ENCODE measurements at regions not wholly inside any gene's neighbourhood (a gene's known extent, or its start where the extent isn't known, plus 50 kb on each side); places are given as distances from the start of the nearest gene placed in this dataset.
"Not testable (repeated sequence)": the region's sequence is repeated elsewhere in the genome, so short reads cannot be mapped to it uniquely, and the experiment has no call there.

GRCh38 chr15:26260517-26261133, 397.5 kb upstream of the ATP10A start:
- DNase-seq (ENCODE audit: low spot score): no peak

DNA sequence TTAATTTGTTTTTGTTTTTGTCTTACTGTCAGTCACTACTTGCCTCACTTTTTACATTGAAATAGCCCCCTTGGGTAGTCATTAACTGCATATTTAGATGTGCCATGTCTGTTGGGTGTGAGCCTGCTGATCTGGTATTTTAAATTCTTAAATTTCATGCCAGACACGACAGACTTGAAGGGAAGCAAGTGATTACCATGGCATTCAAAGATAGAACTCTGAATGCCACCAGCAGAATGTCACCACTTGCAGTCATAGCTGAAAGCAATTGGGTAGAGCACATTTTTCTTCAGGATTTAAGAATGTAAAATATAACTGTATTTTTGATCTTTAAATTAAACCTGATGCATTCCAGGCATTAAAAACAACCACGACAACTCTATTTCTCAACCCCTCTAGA, 396.5 kb upstream of the ATP10A start:
- no peak for DNase-seq (ENCODE audit: low spot score)

DNA sequence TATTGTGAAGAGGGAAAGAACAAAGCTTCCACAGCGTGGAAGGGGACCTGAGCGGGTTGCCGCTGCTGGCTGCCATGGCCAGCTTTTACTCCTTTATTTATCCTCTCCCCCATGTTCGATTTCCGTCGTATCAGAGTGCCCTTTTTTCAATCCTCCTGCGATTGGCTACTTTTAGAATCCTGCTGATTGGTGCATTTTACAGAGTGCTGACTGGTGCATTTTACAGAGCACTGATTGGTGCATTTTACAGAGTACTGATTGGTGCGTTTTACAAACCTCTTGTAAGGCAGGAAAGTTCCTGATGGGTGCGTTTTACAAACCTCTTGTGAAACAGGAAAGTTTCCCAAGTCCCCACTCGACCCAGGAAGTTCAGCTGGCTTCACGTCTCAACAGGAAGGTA, 381.7 kb upstream of the ATP10A start:
- DNase-seq (ENCODE audit: low spot score): not testable (repeated sequence)

GRCh38 chr15:26243382-26243781, 380.3 kb upstream of the ATP10A start:
- no peak for DNase-seq (ENCODE audit: low spot score)

DNA sequence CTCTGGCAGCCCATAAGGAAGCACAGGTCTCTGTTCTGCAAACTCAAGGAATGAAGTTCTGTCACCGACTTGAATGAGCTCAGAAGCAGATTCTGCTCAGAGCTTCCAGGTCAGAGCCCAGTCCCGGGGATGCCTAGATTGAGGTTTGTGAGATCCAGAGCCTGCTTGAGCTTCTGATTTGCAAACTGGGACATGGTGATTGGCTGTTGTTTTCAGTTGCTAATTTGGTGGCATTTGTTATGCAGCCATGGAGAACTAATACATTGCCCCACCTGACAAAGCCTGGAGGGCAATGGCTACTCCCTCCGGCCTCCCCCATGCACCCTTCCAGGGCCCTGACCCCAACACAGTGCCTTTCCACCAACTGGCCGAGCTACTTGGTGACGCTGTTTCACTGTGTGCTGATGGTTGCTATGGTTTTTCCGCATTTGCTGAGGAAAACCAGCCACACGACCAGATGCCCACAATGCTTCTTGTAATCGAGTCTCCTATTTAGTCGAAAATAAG, 379.5 kb upstream of the ATP10A start:
- no peak for DNase-seq (ENCODE audit: low spot score)

DNA sequence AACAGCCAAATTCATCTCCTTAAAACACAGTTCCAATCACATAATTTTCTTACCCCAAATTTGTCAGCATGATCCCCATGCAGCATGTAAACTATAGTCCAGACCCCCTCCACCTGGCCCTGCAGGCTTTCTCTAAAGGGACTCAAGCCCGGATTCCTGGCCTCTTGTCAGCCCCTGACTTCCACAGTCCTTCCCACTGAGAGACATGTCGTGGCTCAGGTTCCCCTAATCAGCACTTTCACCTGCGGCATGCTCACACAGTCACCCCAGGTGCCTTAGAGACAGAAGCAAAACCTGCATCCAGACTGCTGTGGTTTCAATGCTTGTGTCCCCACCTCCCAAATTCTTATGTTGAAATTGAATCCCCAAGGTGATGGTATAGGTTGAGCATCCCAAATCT, 372.7 kb upstream of the ATP10A start:
- DNase-seq (ENCODE audit: low spot score): no peak

DNA sequence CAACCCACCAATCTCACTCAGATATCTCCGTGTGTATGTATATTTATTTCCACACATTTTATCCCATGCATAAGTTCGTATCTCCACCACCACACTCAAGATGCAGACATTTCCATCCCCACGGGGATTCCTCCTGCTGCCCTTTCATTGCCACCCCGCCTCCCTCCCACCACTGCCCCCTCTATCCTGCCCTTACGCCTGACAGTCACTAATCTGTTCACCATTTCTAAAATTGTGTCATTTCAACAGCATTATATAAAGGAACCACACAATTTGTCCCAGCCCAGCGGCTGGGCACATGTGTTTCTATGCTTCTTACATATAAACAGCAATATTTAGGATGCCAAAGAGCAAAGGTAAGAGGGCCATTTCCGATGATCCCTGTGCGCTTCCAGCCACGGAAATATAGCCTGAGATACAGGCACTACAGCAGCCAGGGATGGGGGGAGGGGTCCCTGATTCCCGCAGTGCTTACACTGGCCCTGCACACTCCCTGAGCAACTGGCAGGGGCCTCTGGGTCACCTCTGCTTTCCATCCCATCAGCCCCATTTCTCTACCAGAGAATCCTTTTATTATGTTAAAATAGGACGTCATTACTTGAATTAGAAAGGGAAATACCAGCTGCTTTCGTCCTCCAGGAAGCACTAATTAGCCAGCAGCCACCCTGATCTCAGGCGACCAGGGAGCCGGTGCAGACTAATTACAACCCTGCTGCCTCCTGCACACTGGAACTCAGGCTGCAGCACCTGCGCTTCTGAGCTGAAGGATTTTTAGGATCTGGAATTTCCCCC, 372.0 kb upstream of the ATP10A start:
- no peak for DNase-seq (ENCODE audit: low spot score)

DNA sequence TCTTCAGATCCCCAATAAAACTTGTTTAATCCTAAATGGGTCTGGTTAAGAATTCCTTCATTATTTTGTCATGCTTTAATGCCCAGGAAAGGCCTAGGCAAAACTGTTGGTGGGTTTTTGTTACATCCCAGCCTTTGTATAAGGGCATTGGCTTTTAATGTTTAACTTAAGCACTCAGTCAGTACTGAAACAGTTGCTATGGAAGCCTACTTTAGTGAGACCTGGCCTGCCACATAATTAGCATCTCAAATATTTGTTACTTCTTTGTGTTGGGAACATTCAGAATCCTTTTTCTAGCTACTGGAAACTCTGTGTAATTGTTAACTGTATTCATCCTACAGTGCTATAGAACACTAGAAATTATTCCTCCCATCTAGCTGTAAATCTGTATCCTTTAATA, 369.6 kb upstream of the ATP10A start:
- no peak for DNase-seq (ENCODE audit: low spot score)

- no peak for DNase-seq (ENCODE audit: low spot score)
These were observed 368.0 kb upstream of the ATP10A start for GRCh38 chr15:26231096-26231495.

- no peak for DNase-seq (ENCODE audit: low spot score)
These were observed 361.1 kb upstream of the ATP10A start for GRCh38 chr15:26224266-26224665.

GRCh38 chr15:26223720-26224119, 360.6 kb upstream of the ATP10A start:
- DNase-seq (ENCODE audit: low spot score): no peak

DNA sequence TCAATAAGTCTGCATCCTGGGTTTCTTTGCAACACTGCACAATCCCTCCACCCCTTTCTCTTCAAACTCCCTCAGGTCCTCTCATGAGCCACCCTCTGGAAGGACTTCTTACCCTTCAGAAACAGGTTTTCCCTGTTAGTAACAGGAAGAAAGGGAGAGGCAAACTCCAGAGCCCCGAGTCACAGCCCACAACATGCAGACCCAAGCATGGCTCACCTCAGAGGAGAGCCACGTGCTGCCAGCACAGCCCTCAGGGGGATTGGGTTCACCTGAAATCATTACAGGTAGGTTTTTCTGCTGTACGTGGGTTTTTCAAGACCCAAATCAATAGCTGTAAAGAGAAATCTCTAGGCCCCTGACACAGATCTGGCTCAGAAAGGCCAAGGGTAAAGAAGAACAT, 359.7 kb upstream of the ATP10A start:
- DNase-seq (ENCODE audit: low spot score): no peak

DNA sequence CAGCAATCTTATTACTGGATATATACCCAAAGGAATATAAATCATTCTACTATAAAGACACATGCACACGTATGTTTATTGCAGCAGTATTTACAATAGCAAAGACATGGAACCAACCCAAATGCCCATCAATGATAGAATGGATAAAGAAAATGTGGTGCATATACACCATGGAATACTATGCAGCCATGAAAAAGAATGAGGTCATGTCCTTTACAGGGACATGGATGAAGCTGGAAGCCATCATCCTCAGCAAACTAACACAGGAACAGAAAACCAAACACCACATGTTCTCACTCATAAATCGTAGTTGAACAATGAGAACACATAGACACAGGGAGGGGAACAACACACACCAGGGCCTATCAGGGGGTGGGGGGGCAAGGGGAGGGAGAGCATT, 353.9 kb upstream of the ATP10A start:
- not testable (repeated sequence) for DNase-seq (ENCODE audit: low spot score)

GRCh38 chr15:26214290-26214689, 351.2 kb upstream of the ATP10A start:
- DNase-seq (ENCODE audit: low spot score): no peak

GRCh38 chr15:26213427-26213826, 350.3 kb upstream of the ATP10A start:
- no peak for DNase-seq (ENCODE audit: low spot score)

- DNase-seq (ENCODE audit: low spot score): no peak
These were observed 349.0 kb upstream of the ATP10A start for GRCh38 chr15:26212109-26212508.

GRCh38 chr15:26210980-26211379, 347.9 kb upstream of the ATP10A start:
- DNase-seq (ENCODE audit: low spot score): no peak

DNA sequence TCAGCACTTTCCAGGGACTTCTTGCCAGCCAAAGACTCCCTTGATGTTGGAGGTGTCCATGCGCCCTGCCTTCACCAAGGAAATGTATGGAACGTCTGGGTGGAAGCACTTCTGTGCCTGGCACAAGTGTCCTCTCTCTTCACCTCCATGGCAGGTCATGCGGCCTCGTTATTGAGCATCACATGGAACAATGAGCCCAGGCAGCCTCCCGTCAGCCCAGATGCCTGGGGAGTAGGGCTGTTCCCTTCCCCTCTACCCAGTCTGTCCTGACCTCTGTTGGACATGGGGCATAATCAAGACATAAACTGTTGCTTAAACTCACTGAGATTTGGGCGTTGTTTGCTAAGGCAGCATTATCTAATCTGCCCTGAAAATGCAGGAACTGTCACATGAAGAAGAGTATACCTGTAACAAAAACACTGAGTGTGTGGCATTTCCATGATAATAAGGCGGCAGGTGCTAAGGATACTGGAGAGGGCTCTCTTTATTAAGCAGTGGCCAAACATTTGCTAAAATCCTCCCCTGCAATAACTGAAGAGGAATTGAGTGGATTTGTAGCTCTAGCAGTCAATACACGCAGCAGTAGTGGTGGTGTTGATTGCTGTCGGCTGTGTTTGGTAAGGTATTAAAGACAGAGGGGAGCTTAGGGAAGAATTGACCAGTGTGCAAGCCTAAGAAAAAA, 338.2 kb upstream of the ATP10A start:
- DNase-seq (ENCODE audit: low spot score): no peak

DNA sequence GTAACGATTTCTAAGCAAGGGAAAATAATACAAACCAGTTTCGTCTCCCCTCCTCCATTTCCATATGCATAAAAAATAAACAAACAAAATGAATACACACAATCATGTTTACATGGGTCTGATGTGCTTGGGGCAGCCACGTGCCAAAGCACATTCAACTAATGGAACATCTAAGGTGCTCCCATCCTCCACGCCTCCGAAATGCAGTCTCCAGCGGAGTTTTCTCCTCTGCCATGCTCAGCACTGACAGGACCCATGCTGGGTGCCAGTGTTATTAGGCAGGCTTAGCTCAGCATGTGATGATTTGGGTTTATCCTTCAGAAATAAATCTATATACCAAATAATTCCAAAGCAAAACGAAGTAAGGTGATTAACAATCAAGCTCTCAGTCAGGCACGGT, 337.3 kb upstream of the ATP10A start:
- no peak for DNase-seq (ENCODE audit: low spot score)

DNA sequence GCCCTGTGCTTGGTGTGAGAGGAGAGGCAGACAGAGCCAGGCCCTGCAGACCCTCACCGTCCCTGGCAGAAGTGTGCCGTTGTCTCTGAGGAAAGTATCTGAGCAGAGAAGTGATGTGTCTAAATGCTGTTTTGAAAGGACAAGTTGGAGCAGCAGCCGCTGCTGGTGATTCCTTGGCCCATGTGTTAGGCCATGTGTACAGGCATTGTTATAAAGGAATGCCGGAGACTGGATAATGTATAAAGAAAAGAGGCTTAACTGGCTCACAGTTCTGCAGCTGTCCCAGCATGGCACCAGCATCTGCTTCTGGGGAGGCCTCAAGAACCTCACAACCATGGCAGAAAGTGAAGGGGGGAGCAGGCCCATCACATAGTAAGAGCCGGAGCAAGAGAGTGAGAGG, 334.6 kb upstream of the ATP10A start:
- no peak for DNase-seq (ENCODE audit: low spot score)

- DNase-seq (ENCODE audit: low spot score): no peak
These were observed 333.9 kb upstream of the ATP10A start for GRCh38 chr15:26197060-26197459.

DNA sequence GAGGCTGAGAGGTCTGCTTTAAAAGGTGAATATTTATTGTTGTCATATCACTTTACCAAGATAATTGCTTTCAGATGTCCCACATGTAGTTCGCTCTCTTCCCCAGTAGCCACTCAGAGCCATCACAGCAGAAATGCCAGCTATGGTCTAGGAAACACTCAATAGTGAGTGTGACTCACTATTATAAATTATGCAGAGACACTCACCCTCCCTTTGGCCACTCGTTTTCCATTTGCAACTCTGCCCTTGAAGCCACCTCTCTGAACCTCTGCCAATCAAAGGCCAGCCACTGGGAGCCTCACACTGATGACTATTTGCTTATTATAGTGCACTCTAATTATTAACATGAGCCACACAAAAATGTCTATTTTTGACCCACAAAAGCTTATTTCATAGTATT, 328.1 kb upstream of the ATP10A start:
- no peak for DNase-seq (ENCODE audit: low spot score)

DNA sequence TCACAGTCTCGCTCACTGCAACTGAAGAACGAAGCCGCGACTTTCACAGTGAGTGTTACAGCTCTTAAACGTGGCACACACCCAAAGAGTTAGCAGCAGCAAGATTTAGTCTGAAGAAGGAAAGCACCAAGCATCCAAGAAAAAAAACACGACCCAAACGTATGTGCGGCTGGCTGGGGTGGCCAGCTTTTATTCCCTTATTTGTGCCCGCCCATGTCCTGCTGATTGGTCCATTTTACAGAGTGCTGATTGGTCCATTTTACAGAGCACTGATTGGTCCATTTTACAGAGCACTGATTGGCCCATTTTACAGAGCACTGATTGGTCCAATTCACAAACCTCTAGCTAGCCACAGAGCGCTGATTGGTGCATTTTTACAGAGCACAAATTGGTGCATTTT, 323.0 kb upstream of the ATP10A start:
- DNase-seq (ENCODE audit: low spot score): not testable (repeated sequence)

Measured in CD4-positive, alpha-beta T cell treated with Interleukin-6 at 100 ng/mL for 8 hours (primary cell).